GM10266 (cell line): ENCODE measurements at regions not wholly inside any gene's neighbourhood (a gene's known extent, or its start where the extent isn't known, plus 50 kb on each side); places are given as distances from the start of the nearest gene placed in this dataset.

Experiments
- DNase-seq: peaks from one replicate; pipeline ENCODE4 v3.0.0; 2012; ENCODE audit errors: extremely low spot score
- TF ChIP-seq, protein P1 (sequence below): IDR thresholded peaks from 2 replicates; pipeline ENCODE4 v1.5.1; 2012; ENCODE audit warnings: mild to moderate bottlenecking, low read depth; ENCODE audit not compliant: control insufficient read depth, insufficient read depth; ENCODE audit errors: missing control alignments

- no peak for DNase-seq
- TF ChIP-seq, protein P1, sequence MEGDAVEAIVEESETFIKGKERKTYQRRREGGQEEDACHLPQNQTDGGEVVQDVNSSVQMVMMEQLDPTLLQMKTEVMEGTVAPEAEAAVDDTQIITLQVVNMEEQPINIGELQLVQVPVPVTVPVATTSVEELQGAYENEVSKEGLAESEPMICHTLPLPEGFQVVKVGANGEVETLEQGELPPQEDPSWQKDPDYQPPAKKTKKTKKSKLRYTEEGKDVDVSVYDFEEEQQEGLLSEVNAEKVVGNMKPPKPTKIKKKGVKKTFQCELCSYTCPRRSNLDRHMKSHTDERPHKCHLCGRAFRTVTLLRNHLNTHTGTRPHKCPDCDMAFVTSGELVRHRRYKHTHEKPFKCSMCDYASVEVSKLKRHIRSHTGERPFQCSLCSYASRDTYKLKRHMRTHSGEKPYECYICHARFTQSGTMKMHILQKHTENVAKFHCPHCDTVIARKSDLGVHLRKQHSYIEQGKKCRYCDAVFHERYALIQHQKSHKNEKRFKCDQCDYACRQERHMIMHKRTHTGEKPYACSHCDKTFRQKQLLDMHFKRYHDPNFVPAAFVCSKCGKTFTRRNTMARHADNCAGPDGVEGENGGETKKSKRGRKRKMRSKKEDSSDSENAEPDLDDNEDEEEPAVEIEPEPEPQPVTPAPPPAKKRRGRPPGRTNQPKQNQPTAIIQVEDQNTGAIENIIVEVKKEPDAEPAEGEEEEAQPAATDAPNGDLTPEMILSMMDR: no peak
Measured at GRCh38 chr11:70768346-70769095, 370.2 kb downstream of the CTTN start.

GRCh38 chr11:70769106-70769505, 370.8 kb downstream of the CTTN start:
- TF ChIP-seq, protein P1: no peak
- DNase-seq: no peak

GRCh38 chr11:70769521-70769920, 371.2 kb downstream of the CTTN start:
- TF ChIP-seq, protein P1: no peak
- no peak for DNase-seq

DNA sequence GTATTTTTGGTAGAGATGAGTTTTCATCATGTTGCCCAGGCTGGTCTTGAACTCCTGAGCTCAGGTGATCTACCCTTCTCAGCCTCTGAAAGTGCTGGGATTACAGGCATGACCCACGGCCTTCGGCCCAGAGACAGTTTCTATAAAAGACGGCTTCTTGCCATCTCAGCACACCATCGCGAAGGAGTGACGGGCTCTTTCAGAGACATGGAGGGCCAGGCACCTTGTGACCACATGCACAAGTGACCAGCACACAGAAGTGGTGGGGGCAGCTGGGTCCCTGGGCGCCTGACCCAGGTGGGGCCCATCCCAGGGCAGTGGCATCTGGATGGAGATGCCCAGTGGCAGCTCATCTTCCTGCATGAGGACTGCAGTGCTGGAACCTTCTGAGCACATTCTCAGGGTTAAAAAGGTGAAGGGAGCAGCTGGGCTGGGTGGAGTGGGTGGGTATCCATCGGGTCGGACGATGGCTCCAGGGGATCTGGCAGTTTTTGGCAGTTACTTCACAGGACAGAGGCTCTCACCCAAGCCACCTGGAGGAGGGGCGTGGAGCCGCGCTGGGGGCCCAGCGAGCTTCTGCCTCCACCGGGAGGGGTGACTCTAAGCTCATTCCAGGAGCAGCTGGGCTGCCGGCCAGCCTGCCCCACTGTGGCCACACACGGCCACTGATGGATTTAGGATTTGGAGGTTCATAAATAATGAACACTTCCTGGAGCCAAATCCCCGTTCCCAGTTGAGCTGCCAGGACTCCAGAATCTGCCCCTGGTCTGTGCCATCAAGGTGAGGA, 373.0 kb downstream of the CTTN start:
- TF ChIP-seq, protein P1: no peak
- no peak for DNase-seq

- TF ChIP-seq, protein P1: no peak
- DNase-seq: no peak
Measured at GRCh38 chr11:70772950-70773349, 374.6 kb downstream of the CTTN start.

- TF ChIP-seq, protein P1: no peak
- DNase-seq: no peak
Measured at GRCh38 chr11:70775386-70776075, 377.2 kb downstream of the CTTN start.
